ENCODE measurements at regions not wholly inside any gene's neighbourhood (a gene's known extent, or its start where the extent isn't known, plus 50 kb on each side); places are given as distances from the start of the nearest gene placed in this dataset.

DNA sequence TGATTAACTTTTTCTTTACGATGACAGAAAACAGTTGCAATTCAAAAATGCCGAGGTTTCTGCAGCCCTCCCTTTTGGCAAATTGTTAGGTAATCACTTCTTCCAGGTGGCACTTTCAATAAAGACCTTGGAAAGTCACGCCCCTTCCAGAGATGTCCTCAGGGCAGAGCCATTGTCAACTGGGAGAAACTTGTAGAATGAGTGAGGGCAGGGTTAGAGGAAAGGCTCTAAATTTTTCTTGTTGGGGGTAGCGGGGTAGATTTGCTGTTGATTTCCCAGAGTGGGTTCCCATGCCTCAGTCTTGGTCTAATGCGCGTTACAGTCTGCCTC, 421.1 kb downstream of the FGF9 start:
- no peak for TF ChIP-seq POLR2A (IDR thresholded peaks at IDR 0.05)
- TF ChIP-seq, protein P1, sequence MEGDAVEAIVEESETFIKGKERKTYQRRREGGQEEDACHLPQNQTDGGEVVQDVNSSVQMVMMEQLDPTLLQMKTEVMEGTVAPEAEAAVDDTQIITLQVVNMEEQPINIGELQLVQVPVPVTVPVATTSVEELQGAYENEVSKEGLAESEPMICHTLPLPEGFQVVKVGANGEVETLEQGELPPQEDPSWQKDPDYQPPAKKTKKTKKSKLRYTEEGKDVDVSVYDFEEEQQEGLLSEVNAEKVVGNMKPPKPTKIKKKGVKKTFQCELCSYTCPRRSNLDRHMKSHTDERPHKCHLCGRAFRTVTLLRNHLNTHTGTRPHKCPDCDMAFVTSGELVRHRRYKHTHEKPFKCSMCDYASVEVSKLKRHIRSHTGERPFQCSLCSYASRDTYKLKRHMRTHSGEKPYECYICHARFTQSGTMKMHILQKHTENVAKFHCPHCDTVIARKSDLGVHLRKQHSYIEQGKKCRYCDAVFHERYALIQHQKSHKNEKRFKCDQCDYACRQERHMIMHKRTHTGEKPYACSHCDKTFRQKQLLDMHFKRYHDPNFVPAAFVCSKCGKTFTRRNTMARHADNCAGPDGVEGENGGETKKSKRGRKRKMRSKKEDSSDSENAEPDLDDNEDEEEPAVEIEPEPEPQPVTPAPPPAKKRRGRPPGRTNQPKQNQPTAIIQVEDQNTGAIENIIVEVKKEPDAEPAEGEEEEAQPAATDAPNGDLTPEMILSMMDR (IDR thresholded peaks at IDR 0.05), result no peak
- TF ChIP-seq EP300 (IDR thresholded peaks at IDR 0.05), result no peak

All from gastroesophageal sphincter (tissue), 3 donors.